ENCODE measurements at regions not wholly inside any gene's neighbourhood (a gene's known extent, or its start where the extent isn't known, plus 50 kb on each side); places are given as distances from the start of the nearest gene placed in this dataset.

- Histone ChIP-seq H3K23me2 (ENCODE audit: low read depth, low read length) (no peaks in the 10 kb centered on the region), H2BK20ac (ENCODE audit: low read length) (no peak overlapping the region), H3K18ac (ENCODE audit: extremely low read depth, low read length) (no peak overlapping the region), H2BK15ac (ENCODE audit: low read length) (no peak overlapping the region), H3K4ac (replicated peaks; ENCODE audit: insufficient read length, low read depth, low read length) (no peak overlapping the region), H2BK120ac (replicated peaks; ENCODE audit: low read depth, low read length) (no peak overlapping the region), H4K91ac (replicated peaks; ENCODE audit: insufficient read length, low read length) (no peak overlapping the region), H3K36me3 (ENCODE audit: control insufficient read depth in 2 of 4, insufficient read depth in 4 of 4, low read length in 3 of 4) (no peaks in the 10 kb centered on the region), H4K5ac (ENCODE audit: insufficient read length, low read depth, low read length) (no peak overlapping the region), H4K8ac (ENCODE audit: extremely low read depth, insufficient read depth, low read length) (no peak overlapping the region), H3K23ac (ENCODE audit: insufficient read length) (no peak overlapping the region), H2AK5ac (ENCODE audit: low read depth, low read length) (no peak overlapping the region), H2BK12ac (ENCODE audit: low read depth, low read length) (no peak overlapping the region), H3K56ac (replicated peaks; ENCODE audit: insufficient read length, low read depth, low read length) (no peak overlapping the region), H2AFZ (ENCODE audit: low read length) (no peak overlapping the region), H3K9me3 (ENCODE audit: insufficient read depth in 2 of 2, low read depth in 1 of 2, low read length in 1 of 2) (no peaks in the 10 kb centered on the region), H3K27ac (ENCODE audit: low read depth, low read length) (no peak overlapping the region), H3K4me3 (ENCODE audit: extremely low read depth in 1 of 4, insufficient read depth in 2 of 4, low read depth in 3 of 4, low read length in 4 of 4) (no peak overlapping the region), H3K14ac (ENCODE audit: insufficient read length) (no peak overlapping the region), H4K20me1 (replicated peaks in 1 of 2; ENCODE audit: control insufficient read depth in 1 of 2, insufficient read depth in 2 of 2, low read length in 2 of 2) (no peaks in the 10 kb centered on the region), H2BK5ac (ENCODE audit: low read depth, low read length) (no peak overlapping the region), H3K27me3 (replicated peaks in 1 of 4; ENCODE audit: control insufficient read depth in 3 of 4, extremely low read depth in 1 of 4, insufficient read depth in 3 of 4, low read length in 3 of 4) (no peaks in the 10 kb centered on the region), H3K9ac (replicated peaks in 1 of 4; ENCODE audit: extremely low read depth in 1 of 4, low read depth in 3 of 4, low read length in 3 of 4) (no peak overlapping the region), H3K4me2 (ENCODE audit: insufficient read depth in 1 of 2, low read depth in 2 of 2, low read length in 2 of 2) (no peak overlapping the region), H3K4me1 (replicated peaks in 1 of 4; ENCODE audit: control insufficient read depth in 3 of 4, insufficient read depth in 4 of 4, low read length in 3 of 4) (no peaks in the 10 kb centered on the region), H3K79me2 (ENCODE audit: control insufficient read depth in 1 of 2, insufficient read depth in 2 of 2, low read length in 2 of 2) (no peaks in the 10 kb centered on the region), H3K79me1 (ENCODE audit: low read depth, low read length) (no peaks in the 10 kb centered on the region)
- DNase-seq (ENCODE audit: low read depth in 1 of 2, low spot score in 2 of 2) (no peak), FAIRE-seq (no peak)
- no peak for TF ChIP-seq SIRT6 (IDR thresholded peaks at IDR 0.05; ENCODE audit: low read length)
- TF ChIP-seq ATF2 (IDR thresholded peaks at IDR 0.05; ENCODE audit: low read length) = no peak
- no peak for TF ChIP-seq BCL11A (IDR thresholded peaks at IDR 0.05; ENCODE audit: low read depth in 2 of 2, low read length in 2 of 2)
- no peak for TF ChIP-seq RBBP5 (IDR thresholded peaks at IDR 0.05; ENCODE audit: borderline replicate concordance, low read depth, low read length)
- TF ChIP-seq HDAC2 (IDR thresholded peaks at IDR 0.05; ENCODE audit: borderline replicate concordance in 1 of 2, low read depth in 2 of 2, low read length in 2 of 2) = no peak
- POLR2A ChIA-PET (ENCODE audit: partially characterized antibody) = no interaction called here
- CTCF ChIA-PET (ENCODE audit: partially characterized antibody) = interaction anchor here (0.7 to 3.8 kb wide), 8 partner anchors 7 to 1342 kb away, joined by 3 to 23 read pairs (median 4); no protein-coding TSS in a partner anchor
- WGBS, 2 experiments (ENCODE audit: extremely low coverage in 1 of 2, insufficient coverage in 1 of 2, insufficient read length in 1 of 2, insufficient replicate concordance in 2 of 2, low coverage in 1 of 2, low lambda C conversion rate in 2 of 2, missing lambda C conversion rate in 1 of 2) = 91% methylated on average over 4 of the region's 4 CpGs; no CpG with 5 or more reads in 1 of the 2 experiments
These were observed 786.2 kb upstream of the FANCL start for GRCh38 chr2:59027320-59027719.
